ENCODE measurements at regions not wholly inside any gene's neighbourhood (a gene's known extent, or its start where the extent isn't known, plus 50 kb on each side); places are given as distances from the start of the nearest gene placed in this dataset.

DNA sequence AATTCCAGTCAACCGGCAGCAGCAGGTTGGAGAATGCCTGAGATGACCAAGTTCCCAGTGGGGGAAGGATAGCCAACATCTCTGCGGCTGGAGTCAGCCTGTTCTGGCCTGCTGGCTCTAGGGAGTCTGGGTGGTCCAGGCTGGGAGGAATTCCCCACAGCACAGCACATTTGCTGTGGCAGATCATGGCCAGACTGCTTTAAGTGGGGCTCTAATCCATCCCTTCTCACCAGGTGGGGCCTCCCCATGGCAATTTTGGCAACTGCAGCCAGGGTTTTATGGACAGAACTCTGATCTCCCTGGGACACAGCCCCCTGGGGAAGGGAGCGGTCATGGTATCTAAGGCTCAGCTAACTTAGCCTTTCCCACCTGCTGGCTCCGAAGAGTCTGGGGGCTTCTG lies 226.1 kb downstream of the DTWD2 start (continued):
- TF ChIP-seq, protein P1, sequence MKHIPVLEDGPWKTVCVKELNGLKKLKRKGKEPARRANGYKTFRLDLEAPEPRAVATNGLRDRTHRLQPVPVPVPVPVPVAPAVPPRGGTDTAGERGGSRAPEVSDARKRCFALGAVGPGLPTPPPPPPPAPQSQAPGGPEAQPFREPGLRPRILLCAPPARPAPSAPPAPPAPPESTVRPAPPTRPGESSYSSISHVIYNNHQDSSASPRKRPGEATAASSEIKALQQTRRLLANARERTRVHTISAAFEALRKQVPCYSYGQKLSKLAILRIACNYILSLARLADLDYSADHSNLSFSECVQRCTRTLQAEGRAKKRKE (CRISPR knock-in tag; IDR thresholded peaks at IDR 0.05; ENCODE audit: low read depth): no peak
- no peak for TF ChIP-seq FOSB (CRISPR knock-in tag; IDR thresholded peaks at IDR 0.05)

- no peak overlapping the region for H3K4me2 ChIP-seq
- no peak overlapping the region for H3K27ac ChIP-seq
- FAIRE-seq: no peak
- no peaks in the 10 kb centered on the region for H3K9me3 ChIP-seq
- WGBS (ENCODE audit: missing lambda C conversion rate): 38% methylated on average over 3 of the region's 4 CpGs
- H3K4me1 ChIP-seq: no peaks in the 10 kb centered on the region
- TF ChIP-seq FOSL2 (IDR thresholded peaks at IDR 0.05): no peak
- TF ChIP-seq FOSL2 (CRISPR knock-in tag; IDR thresholded peaks at IDR 0.05): no peak
- no peak for TF ChIP-seq HOXA7 (CRISPR knock-in tag; IDR thresholded peaks at IDR 0.05)
- no peak for TF ChIP-seq HEYL (CRISPR knock-in tag; IDR thresholded peaks at IDR 0.05)
- no peak for TF ChIP-seq CBX8 (IDR thresholded peaks at IDR 0.05)
- TF ChIP-seq HDAC2 (IDR thresholded peaks at IDR 0.05): no peak
- no peak for TF ChIP-seq ZC3H11A (IDR thresholded peaks at IDR 0.05)
- TF ChIP-seq PHF8 (IDR thresholded peaks at IDR 0.05; ENCODE audit: borderline replicate concordance, low read depth): no peak
- no peak for TF ChIP-seq RARB (CRISPR knock-in tag; IDR thresholded peaks at IDR 0.05)
- no peak for TF ChIP-seq RCOR1 (IDR thresholded peaks at IDR 0.05; ENCODE audit: low read depth, low read length)
- TF ChIP-seq POLR2A (IDR thresholded peaks at IDR 0.05; ENCODE audit: low read length): no peak
- TF ChIP-seq FOXS1 (CRISPR knock-in tag; IDR thresholded peaks at IDR 0.05): no peak
- POLR2A ChIA-PET: no interaction called here
- DNase-seq (ENCODE audit: low read depth in 1 of 2, low spot score in 1 of 2): no peak
- no peak overlapping the region for H3K4me3 ChIP-seq
- CTCF ChIA-PET: no interaction called here
- no peak for ATAC-seq
These were observed 226.5 kb downstream of the DTWD2 start for GRCh38 chr5:118761814-118762213.

DNA sequence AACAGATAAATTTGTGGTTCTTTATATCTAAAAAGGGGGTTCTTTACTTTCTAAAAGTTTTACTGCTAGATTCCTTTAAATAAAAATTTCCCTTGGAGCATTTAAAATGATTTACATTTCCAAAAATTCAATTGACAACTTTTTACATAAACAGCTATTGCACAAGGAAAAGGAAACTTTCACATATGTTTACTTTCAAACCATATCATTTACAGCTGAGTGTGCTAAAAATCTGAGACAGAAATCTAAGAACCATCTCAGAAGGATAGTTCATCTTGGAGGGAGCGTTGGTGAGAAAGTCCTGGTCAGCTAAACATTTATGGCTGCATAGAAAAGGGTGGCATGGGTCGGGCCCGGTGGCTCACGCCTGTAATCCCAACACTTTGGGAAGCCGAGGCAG lies 235.4 kb downstream of the DTWD2 start:
- 25% methylated on average over 5 of the region's 5 CpGs for WGBS (ENCODE audit: missing lambda C conversion rate)
- DNase-seq (ENCODE audit: low read depth in 1 of 2, low spot score in 1 of 2): no peak
- Histone ChIP-seq H3K27ac (no peak overlapping the region), H3K4me1 (no peaks in the 10 kb centered on the region), H3K4me3 (no peak overlapping the region), H3K9me3 (no peaks in the 10 kb centered on the region), H3K4me2 (no peak overlapping the region)
- no peak for FAIRE-seq
- no peak for ATAC-seq
- TF ChIP-seq TP53 (CRISPR knock-in tag; IDR thresholded peaks at IDR 0.05) (no peak), MAFK (IDR thresholded peaks at IDR 0.05; ENCODE audit: partially characterized antibody) (peak; percentile 60)
- ChIA-PET POLR2A (no interaction called here), CTCF (no interaction called here)

DNA sequence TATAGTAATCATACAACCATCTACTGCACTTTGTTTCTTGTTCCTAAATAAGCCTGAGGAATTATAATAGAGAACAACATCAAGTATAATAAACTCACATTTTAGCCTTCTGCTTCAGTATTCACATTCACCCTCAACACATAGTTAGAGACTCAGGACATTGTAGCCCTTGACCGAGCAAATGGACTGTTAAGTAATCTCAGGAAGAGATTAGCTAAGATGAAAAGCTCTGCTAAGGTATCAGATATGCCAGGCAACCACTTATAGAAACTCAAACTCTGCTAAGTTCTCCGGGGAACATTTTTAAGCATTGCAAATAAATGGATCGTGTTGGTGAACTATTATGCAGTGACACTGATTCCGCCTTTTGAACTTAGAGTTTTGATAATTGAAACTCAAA lies 252.0 kb downstream of the DTWD2 start:
- WGBS (ENCODE audit: missing lambda C conversion rate): 3% methylated on average over 4 of the region's 4 CpGs
- ChIA-PET POLR2A (no interaction called here), CTCF (no interaction called here)
- TF ChIP-seq JUN (IDR thresholded peaks at IDR 0.05) (no peak), FOSB (CRISPR knock-in tag; IDR thresholded peaks at IDR 0.05) (no peak), CHD2 (IDR thresholded peaks at IDR 0.05; ENCODE audit: low read length, partially characterized antibody) (no peak), PHF8 (IDR thresholded peaks at IDR 0.05; ENCODE audit: borderline replicate concordance, low read depth) (no peak)
- DNase-seq (ENCODE audit: low read depth in 1 of 2, low spot score in 1 of 2) (no peak), FAIRE-seq (no peak), ATAC-seq (no peak)
- Histone ChIP-seq H3K4me1 (no peaks in the 10 kb centered on the region), H3K9me3 (no peaks in the 10 kb centered on the region), H3K4me3 (no peak overlapping the region), H3K27ac (no peak overlapping the region), H3K4me2 (no peak overlapping the region)

DNA sequence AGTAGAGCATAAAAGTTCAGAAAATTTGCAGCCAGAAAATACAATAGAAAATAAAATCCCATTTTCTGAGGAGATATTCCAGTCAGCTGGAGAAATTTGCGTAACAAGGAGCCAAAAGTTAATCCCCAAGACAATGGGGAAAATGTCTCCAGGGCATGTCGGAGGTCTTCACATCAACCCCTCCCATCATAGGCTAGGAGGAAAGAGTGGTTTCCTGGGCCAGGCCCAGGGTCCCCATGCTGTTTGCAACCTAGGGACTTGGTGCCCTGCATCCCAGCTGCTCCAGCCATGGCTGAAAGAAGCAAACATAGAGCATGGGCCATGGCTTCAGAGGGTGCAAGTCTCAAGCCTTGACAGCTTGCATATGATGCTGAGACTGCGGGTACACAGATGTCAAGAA lies 255.0 kb downstream of the DTWD2 start:
- ChIA-PET POLR2A (no interaction called here), CTCF (no interaction called here)
- ATAC-seq (no peak), FAIRE-seq (no peak), DNase-seq (ENCODE audit: low read depth in 1 of 2, low spot score in 1 of 2) (no peak)
- H3K27ac ChIP-seq: no peak overlapping the region
- no peaks in the 10 kb centered on the region for H3K9me3 ChIP-seq
- H3K4me1 ChIP-seq: no peaks in the 10 kb centered on the region
- no peak overlapping the region for H3K4me2 ChIP-seq
- H3K4me3 ChIP-seq: no peak overlapping the region
- TF ChIP-seq GATA3 (IDR thresholded peaks at IDR 0.05; ENCODE audit: borderline replicate concordance) (no peak), MYC (IDR thresholded peaks at IDR 0.05; ENCODE audit: borderline replicate concordance, low read length) (no peak), HOXB5 (CRISPR knock-in tag; IDR thresholded peaks at IDR 0.05) (no peak), EP300 (IDR thresholded peaks at IDR 0.05) (no peak), JUN (IDR thresholded peaks at IDR 0.05) (no peak), ZFP36 (IDR thresholded peaks at IDR 0.05; ENCODE audit: borderline replicate concordance, partially characterized antibody) (no peak), JUNB (IDR thresholded peaks at IDR 0.05) (no peak), BHLHE40 (IDR thresholded peaks at IDR 0.05; ENCODE audit: low read depth, low read length) (no peak), EHMT2 (IDR thresholded peaks at IDR 0.05; ENCODE audit: low read depth) (no peak), FOXS1 (CRISPR knock-in tag; IDR thresholded peaks at IDR 0.05) (no peak), SMC3 (IDR thresholded peaks at IDR 0.05) (no peak), HOXA7 (CRISPR knock-in tag; IDR thresholded peaks at IDR 0.05) (no peak), HES2 (IDR thresholded peaks at IDR 0.05) (no peak), FOSL2 (IDR thresholded peaks at IDR 0.05) (no peak), FOSL2 (CRISPR knock-in tag; IDR thresholded peaks at IDR 0.05) (no peak)
- TF ChIP-seq, protein P2, sequence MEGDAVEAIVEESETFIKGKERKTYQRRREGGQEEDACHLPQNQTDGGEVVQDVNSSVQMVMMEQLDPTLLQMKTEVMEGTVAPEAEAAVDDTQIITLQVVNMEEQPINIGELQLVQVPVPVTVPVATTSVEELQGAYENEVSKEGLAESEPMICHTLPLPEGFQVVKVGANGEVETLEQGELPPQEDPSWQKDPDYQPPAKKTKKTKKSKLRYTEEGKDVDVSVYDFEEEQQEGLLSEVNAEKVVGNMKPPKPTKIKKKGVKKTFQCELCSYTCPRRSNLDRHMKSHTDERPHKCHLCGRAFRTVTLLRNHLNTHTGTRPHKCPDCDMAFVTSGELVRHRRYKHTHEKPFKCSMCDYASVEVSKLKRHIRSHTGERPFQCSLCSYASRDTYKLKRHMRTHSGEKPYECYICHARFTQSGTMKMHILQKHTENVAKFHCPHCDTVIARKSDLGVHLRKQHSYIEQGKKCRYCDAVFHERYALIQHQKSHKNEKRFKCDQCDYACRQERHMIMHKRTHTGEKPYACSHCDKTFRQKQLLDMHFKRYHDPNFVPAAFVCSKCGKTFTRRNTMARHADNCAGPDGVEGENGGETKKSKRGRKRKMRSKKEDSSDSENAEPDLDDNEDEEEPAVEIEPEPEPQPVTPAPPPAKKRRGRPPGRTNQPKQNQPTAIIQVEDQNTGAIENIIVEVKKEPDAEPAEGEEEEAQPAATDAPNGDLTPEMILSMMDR (IDR thresholded peaks at IDR 0.05): no peak
- WGBS (ENCODE audit: missing lambda C conversion rate): 17% methylated on average over 3 of the region's 3 CpGs
